GM13977 (cell line): ENCODE measurements at regions not wholly inside any gene's neighbourhood (a gene's known extent, or its start where the extent isn't known, plus 50 kb on each side); places are given as distances from the start of the nearest gene placed in this dataset.

Source experiments
- DNase-seq: peaks from one replicate; pipeline ENCODE4 v3.0.0; 2012; ENCODE audit warnings: low spot score
- in situ Hi-C: fragments of 300-500 bp; cut with MboI; formaldehyde crosslinking; loops from one replicate; pipeline ENCODE4 v1.12.0; 2022; ENCODE audit warnings: low sequenced_read_pairs, low pct_unique_long_range_greater_than_20kb, mixed read lengths, inconsistent platforms; ENCODE audit not compliant: unreplicated experiment
- TF ChIP-seq, protein P1 (sequence below): IDR thresholded peaks from 2 replicates; pipeline ENCODE4 v1.5.1; 2012; ENCODE audit warnings: mild to moderate bottlenecking, control low read depth; ENCODE audit not compliant: insufficient read depth; ENCODE audit errors: extremely low read depth, missing control alignments

DNA sequence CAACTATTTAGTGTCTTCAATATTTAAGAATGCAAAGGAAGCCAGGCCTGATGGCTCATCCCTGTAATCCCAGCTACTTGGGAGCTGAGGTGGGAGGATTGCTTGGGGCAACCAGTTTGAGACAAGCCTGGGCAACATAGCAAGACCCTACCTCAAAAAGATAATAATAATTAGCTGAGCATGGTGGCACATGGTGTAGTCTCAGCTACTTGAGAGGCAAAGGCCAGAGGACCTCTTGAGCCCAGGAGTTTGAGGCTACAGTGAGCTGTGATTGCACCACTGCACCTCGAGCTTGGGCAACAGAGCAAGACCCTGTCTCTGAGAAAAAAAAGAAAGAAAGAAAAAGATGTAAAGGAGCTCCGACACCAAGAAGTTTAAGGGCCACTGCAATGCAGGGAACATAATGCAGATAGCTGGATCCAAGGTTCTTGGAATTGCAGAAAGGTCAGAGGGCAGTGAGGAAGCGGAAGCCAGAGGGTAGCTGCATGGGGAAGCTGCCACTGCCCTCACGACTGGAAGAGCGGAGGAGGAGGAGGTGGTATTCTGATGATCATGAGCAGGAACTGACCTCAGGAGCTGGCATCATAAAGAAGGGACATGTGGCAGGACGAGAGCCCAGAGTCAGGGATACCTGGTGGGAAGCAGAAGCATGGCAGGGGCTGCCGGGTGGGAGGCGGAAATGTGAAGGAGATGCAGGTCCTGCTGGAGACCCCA is 60.2 kb upstream of the PODXL start:
- no peak for DNase-seq
- TF ChIP-seq, protein P1, sequence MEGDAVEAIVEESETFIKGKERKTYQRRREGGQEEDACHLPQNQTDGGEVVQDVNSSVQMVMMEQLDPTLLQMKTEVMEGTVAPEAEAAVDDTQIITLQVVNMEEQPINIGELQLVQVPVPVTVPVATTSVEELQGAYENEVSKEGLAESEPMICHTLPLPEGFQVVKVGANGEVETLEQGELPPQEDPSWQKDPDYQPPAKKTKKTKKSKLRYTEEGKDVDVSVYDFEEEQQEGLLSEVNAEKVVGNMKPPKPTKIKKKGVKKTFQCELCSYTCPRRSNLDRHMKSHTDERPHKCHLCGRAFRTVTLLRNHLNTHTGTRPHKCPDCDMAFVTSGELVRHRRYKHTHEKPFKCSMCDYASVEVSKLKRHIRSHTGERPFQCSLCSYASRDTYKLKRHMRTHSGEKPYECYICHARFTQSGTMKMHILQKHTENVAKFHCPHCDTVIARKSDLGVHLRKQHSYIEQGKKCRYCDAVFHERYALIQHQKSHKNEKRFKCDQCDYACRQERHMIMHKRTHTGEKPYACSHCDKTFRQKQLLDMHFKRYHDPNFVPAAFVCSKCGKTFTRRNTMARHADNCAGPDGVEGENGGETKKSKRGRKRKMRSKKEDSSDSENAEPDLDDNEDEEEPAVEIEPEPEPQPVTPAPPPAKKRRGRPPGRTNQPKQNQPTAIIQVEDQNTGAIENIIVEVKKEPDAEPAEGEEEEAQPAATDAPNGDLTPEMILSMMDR = no peak
- in situ Hi-C loops = no loop called here

DNA sequence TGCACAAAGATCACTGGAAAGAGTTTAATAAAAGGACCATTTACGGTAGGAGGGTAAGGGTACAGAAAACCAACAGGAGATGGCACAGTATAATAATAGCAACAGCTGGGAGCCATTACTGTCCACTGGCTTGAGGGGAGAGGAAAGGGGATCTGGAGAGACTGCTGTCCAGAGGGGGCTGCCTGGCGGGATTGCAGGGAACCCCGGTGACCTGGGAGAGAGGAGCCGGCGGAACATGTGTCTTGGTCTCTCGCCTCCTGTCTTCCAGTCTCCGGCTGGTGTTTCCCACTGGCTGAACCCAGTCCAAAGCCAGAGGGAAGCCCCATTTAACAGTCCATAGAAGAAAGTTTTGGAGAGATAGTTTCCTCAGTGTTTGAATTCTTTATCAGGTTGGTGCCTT is 57.5 kb upstream of the PODXL start:
- TF ChIP-seq, protein P1 = no peak
- in situ Hi-C loops = no loop called here
- no peak for DNase-seq

DNA sequence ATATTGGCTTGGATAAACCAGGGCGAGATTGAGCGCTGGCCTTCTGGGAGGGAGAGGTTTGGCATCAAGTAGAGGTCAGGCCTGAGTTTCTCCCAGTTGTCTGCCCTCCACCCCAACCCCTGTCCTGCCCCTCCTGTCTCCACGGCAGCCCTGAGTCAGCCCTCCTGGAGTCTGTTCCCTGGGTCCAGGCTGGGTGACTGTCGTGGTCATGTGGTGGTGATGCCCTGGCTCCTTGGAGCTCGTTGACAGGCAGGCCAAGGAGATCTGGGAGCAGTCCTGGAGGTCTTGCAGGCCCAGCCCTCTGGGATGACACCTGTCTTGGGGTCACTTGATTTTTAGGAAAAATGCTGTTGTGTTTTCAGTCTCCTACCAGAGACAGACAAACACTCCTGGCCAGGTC is 53.6 kb upstream of the PODXL start:
- in situ Hi-C loops = no loop called here
- TF ChIP-seq, protein P1 = no peak
- DNase-seq = no peak

DNA sequence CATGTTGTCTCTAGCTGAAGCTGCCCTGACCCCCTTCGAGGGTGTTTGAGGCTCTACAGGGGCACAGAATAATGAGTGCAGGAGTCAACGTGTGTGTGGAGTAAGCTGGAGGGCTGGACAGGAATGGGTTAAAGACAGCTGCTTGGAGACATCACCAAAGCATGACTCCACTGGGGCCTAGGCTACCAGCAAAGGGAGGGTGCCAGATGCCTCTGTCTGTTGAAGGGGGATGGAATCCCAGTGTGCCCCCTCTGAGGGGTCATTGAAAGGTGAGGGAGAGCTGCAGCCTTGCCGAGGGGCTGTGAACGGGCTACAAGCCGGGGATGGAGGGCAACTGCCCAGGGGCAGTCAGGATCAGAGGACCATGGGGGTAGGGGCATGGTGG is 51.7 kb upstream of the PODXL start:
- in situ Hi-C loops = no loop called here
- TF ChIP-seq, protein P1 = no peak
- no peak for DNase-seq

DNA sequence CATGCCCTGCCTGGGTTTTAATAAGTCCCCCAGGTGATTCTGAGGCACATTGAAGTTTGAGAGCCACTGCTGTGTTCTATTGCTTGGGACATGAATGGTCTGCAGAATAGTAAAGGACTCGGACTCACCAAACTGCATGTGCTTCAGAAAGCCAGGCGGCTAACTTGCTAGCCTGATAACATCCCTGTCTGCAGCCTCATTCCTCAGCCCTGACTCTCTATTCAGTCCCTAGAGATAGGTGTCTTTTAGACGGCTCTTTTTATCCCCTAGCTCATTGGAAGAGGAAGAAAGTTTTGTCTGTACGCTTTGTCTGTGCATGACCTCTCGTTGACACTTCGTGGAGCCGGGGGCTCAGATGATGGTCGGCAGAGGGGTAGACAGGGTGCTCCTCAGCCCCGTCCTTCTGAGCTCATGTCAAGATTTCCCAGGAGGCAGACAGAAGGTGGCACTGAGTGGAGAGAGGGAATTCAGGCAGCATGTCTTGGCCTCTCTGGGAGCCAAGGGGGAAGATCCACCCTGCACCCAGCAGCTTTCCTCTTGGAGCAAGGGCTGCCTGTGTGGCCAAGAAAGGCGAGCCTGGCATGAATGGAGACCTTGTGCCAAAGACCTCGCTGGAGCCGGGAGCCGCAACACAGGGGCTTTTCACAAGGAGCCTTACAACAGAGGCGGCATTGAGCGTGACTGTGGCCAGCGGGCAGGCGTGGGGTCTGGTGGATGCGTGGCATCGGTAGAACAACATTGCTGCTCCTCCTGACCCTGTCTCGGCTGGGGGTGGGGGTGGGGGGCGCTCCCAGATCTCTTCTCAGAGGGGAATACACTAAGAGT is 51.1 kb upstream of the PODXL start:
- TF ChIP-seq, protein P1 = no peak
- in situ Hi-C loops = no loop called here
- DNase-seq = no peak

- no peak for DNase-seq
- in situ Hi-C loops = no loop called here
- TF ChIP-seq, protein P1 = no peak
These were observed 50.2 kb upstream of the PODXL start for GRCh38 chr7:131606346-131607290.
